ENCODE measurements at regions not wholly inside any gene's neighbourhood (a gene's known extent, or its start where the extent isn't known, plus 50 kb on each side); places are given as distances from the start of the nearest gene placed in this dataset.
A peak's percentile ranks its signal among the peaks of the same experiment; 100 is the strongest.

- no peak for DNase-seq (ENCODE audit: low spot score)
Measured at GRCh38 chr22:49586873-49587272, 240.8 kb downstream of the BRD1 start.

- DNase-seq (ENCODE audit: low spot score), result no peak
Measured at GRCh38 chr22:49586244-49586748, 241.4 kb downstream of the BRD1 start.

- no peak for DNase-seq (ENCODE audit: low spot score)
Measured at GRCh38 chr22:49585461-49586243, 242.0 kb downstream of the BRD1 start.

GRCh38 chr22:49583886-49584505, 243.7 kb downstream of the BRD1 start:
- no peak for DNase-seq (ENCODE audit: low spot score)

GRCh38 chr22:49583341-49583740, 244.3 kb downstream of the BRD1 start:
- DNase-seq (ENCODE audit: low spot score), result no peak

GRCh38 chr22:49582678-49583077, 245.0 kb downstream of the BRD1 start:
- DNase-seq (ENCODE audit: low spot score), result no peak

- peak; percentile 77 for DNase-seq (ENCODE audit: low spot score)
Measured at GRCh38 chr22:49582181-49582580, 245.5 kb downstream of the BRD1 start.

GRCh38 chr22:49580024-49580423, 247.6 kb downstream of the BRD1 start:
- DNase-seq (ENCODE audit: low spot score), result no peak

- DNase-seq (ENCODE audit: low spot score), result no peak
Measured at GRCh38 chr22:49577168-49578060, 250.3 kb downstream of the BRD1 start.

GRCh38 chr22:49576241-49577141, 251.2 kb downstream of the BRD1 start:
- no peak for DNase-seq (ENCODE audit: low spot score)

- DNase-seq (ENCODE audit: low spot score), result no peak
Measured at GRCh38 chr22:49575703-49576081, 252.0 kb downstream of the BRD1 start.

GRCh38 chr22:49574881-49575702, 252.6 kb downstream of the BRD1 start:
- no peak for DNase-seq (ENCODE audit: low spot score)

- no peak for DNase-seq (ENCODE audit: low spot score)
Measured at GRCh38 chr22:49574205-49574880, 253.3 kb downstream of the BRD1 start.

GRCh38 chr22:49573109-49573765, 254.4 kb downstream of the BRD1 start:
- DNase-seq (ENCODE audit: low spot score), result no peak

GRCh38 chr22:49571326-49571725, 256.3 kb downstream of the BRD1 start:
- DNase-seq (ENCODE audit: low spot score), result no peak

GRCh38 chr22:49570032-49570848, 257.4 kb downstream of the BRD1 start:
- DNase-seq (ENCODE audit: low spot score), result no peak

- no peak for DNase-seq (ENCODE audit: low spot score)
Measured at GRCh38 chr22:49569286-49570031, 258.2 kb downstream of the BRD1 start.

Data from putamen (tissue), 1 donor.